Keratinocyte (primary cell): ENCODE measurements at regions not wholly inside any gene's neighbourhood (a gene's known extent, or its start where the extent isn't known, plus 50 kb on each side); places are given as distances from the start of the nearest gene placed in this dataset.
A peak's percentile ranks its signal among the peaks of the same experiment; 100 is the strongest.

Experiments
- DNase-seq: peaks from one replicate; pipeline ENCODE4 v3.0.0-alpha.2; 2011; ENCODE audit warnings: low read depth, missing footprints, low spot score
- FAIRE-seq: peaks from 2 replicates; lab custom pipeline; 2011; peaks lifted over from hg19 to GRCh38; lab: Jason Lieb, UNC
- H2AFZ ChIP-seq: 2 replicates; pipeline ENCODE4 v1.6.0; 2012; ENCODE audit warnings: low read length, control low read depth, inconsistent platforms; ENCODE audit not compliant: control insufficient read depth
- H3K27ac ChIP-seq: 2 replicates; pipeline ENCODE4 v1.5.1; 2011; ENCODE audit warnings: low read length; ENCODE audit not compliant: control insufficient read depth, insufficient read depth
- H3K27me3 ChIP-seq: 3 replicates; pipeline ENCODE4 v1.6.0; 2011; ENCODE audit warnings: low read length; ENCODE audit not compliant: control insufficient read depth, insufficient read depth; ENCODE audit errors: extremely low read depth
- H3K36me3 ChIP-seq, 2 experiments: 2 replicates in 1 of 2; 3 replicates in 1 of 2; pipeline ENCODE4 v1.5.1; 2011; ENCODE audit warnings: low read length in 2 of 2, mild to moderate bottlenecking in 1 of 2; ENCODE audit not compliant: control insufficient read depth in 2 of 2, insufficient read depth in 2 of 2; ENCODE audit errors: extremely low read depth in 1 of 2
- H3K4me1 ChIP-seq: 3 replicates; pipeline ENCODE4 v1.5.1; 2011; ENCODE audit warnings: low read length; ENCODE audit not compliant: control insufficient read depth, insufficient read depth; ENCODE audit errors: extremely low read depth
- H3K4me2 ChIP-seq: 3 replicates; pipeline ENCODE4 v1.6.0; 2011; ENCODE audit warnings: low read depth, low read length; ENCODE audit not compliant: control insufficient read depth, insufficient read depth; ENCODE audit errors: extremely low read depth
- H3K4me3 ChIP-seq, 3 experiments: fragments of 200-600 bp in 1 of 3; sonication (generic) in 1 of 3; 2 replicates in 2 of 3; 3 replicates in 1 of 3; pipeline ENCODE4 v1.5.1; 2011 to 2016; ENCODE audit warnings: low read length in 3 of 3, mild to moderate bottlenecking in 3 of 3, control low read depth in 2 of 3, inconsistent platforms in 1 of 3, low read depth in 1 of 3, mixed read lengths in 1 of 3, mixed run types in 1 of 3, moderate library complexity in 1 of 3; ENCODE audit not compliant: control insufficient read depth in 2 of 3, insufficient read depth in 2 of 3; ENCODE audit errors: extremely low read depth in 1 of 3
- H3K79me2 ChIP-seq: 2 replicates; pipeline ENCODE4 v1.6.0; 2012; ENCODE audit warnings: low read length; ENCODE audit not compliant: control insufficient read depth, insufficient read depth
- H3K9ac ChIP-seq: 3 replicates; pipeline ENCODE4 v1.6.0; 2011; ENCODE audit warnings: low read length; ENCODE audit not compliant: control insufficient read depth, insufficient read depth; ENCODE audit errors: extremely low read depth
- H3K9me1 ChIP-seq: 3 replicates; pipeline ENCODE4 v1.6.0; 2011; ENCODE audit warnings: low read length; ENCODE audit not compliant: control insufficient read depth, insufficient read depth; ENCODE audit errors: extremely low read depth
- H3K9me3 ChIP-seq: 2 replicates; pipeline ENCODE4 v1.5.1; 2012; ENCODE audit warnings: low read depth, low read length; ENCODE audit not compliant: control insufficient read depth
- H4K20me1 ChIP-seq: 3 replicates; pipeline ENCODE4 v1.6.0; 2011; ENCODE audit warnings: low read length; ENCODE audit not compliant: control insufficient read depth, insufficient read depth; ENCODE audit errors: extremely low read depth
- EZH2 ChIP-seq: IDR thresholded peaks from one replicate; pipeline ENCODE4 v1.6.1; 2012; ENCODE audit warnings: inconsistent platforms, mild to moderate bottlenecking, low read length, moderate library complexity
- dilution Hi-C: fragments of 300-500 bp; cut with MboI; formaldehyde crosslinking; loops from one replicate; pipeline ENCODE4 v1.7.0; 2020; ENCODE audit warnings: low sequenced_read_pairs; ENCODE audit not compliant: extremely low pct_ligation_motif_present
- TF ChIP-seq, protein P1 (sequence below), 3 experiments: IDR thresholded peaks in 1 of 3; conservative IDR thresholded peaks in 1 of 3; optimal IDR thresholded peaks in 1 of 3; 2 replicates in 2 of 3; 3 replicates in 1 of 3; pipeline versions ENCODE3 to v1.5.1; 2011; ENCODE audit warnings: low read length in 3 of 3, mild to moderate bottlenecking in 3 of 3, moderate library complexity in 2 of 3, control low read depth in 1 of 3, inconsistent platforms in 1 of 3; ENCODE audit not compliant: insufficient read depth in 2 of 3; ENCODE audit errors: extremely low read depth in 1 of 3

DNA sequence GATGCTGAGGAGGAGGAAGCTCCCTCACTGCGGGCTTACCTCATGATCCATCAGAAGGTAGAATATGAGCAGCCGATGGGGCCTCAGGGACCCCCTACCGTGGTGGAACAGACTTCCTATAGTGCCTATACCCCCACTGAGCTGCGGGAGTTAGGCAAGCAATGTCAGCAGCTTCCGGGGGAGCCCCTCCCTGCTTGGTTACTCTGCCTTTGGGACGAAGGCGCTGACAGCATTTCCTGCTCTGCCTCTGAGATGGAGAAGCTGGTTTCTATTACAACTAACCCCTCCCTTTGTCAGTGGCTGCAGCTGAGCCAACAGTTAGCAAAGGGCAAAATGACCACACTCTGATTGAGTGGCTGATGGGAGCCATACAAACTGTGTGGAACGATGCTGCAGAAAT, 430.7 kb downstream of the IDS start:
- FAIRE-seq = no peak
- dilution Hi-C loops = no loop called here
- H4K20me1 ChIP-seq = no peaks in the 10 kb centered on the region

DNA sequence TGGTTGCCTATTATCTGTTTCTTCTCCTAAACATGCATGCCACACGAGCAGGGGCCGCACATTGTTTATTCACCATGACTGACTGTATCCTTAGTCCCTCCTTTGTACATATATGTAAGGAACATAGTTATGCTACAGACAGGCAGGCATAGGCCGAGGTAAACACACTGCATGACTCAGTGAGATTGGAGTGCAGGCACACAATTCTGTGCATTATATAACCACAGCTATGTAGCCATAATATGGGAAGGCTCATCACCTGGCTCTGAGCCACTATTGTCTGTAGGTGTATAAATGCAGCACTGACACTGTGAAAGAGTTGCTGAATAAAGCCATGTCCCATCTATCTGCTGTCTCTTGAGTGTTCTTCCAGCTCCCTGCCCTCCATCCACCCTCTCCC, 431.6 kb downstream of the IDS start:
- TF ChIP-seq, protein P1, sequence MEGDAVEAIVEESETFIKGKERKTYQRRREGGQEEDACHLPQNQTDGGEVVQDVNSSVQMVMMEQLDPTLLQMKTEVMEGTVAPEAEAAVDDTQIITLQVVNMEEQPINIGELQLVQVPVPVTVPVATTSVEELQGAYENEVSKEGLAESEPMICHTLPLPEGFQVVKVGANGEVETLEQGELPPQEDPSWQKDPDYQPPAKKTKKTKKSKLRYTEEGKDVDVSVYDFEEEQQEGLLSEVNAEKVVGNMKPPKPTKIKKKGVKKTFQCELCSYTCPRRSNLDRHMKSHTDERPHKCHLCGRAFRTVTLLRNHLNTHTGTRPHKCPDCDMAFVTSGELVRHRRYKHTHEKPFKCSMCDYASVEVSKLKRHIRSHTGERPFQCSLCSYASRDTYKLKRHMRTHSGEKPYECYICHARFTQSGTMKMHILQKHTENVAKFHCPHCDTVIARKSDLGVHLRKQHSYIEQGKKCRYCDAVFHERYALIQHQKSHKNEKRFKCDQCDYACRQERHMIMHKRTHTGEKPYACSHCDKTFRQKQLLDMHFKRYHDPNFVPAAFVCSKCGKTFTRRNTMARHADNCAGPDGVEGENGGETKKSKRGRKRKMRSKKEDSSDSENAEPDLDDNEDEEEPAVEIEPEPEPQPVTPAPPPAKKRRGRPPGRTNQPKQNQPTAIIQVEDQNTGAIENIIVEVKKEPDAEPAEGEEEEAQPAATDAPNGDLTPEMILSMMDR (optimal IDR thresholded peaks at IDR 0.05 in 1 of 3, IDR thresholded peaks at IDR 0.05 in 1 of 3, conservative IDR thresholded peaks at IDR 0.05 in 1 of 3; ENCODE audit: extremely low read depth in 1 of 3, insufficient read depth in 2 of 3, low read length in 3 of 3) = no peak
- TF ChIP-seq EZH2 = no peak
- dilution Hi-C loops = no loop called here
- no peaks in the 10 kb centered on the region for H3K4me1 ChIP-seq
- no peak overlapping the region for H3K9ac ChIP-seq
- no peaks in the 10 kb centered on the region for H4K20me1 ChIP-seq
- H3K4me2 ChIP-seq = no peak overlapping the region
- no peaks in the 10 kb centered on the region for H3K27me3 ChIP-seq
- peaks cover 3% of the 10 kb centered on the region for H3K9me3 ChIP-seq
- no peaks in the 10 kb centered on the region for H3K36me3 ChIP-seq
- DNase-seq = peak; percentile 9
- H2AFZ ChIP-seq = no peak overlapping the region
- FAIRE-seq = no peak
- no peak overlapping the region for H3K4me3 ChIP-seq
- H3K9me1 ChIP-seq = no peaks in the 10 kb centered on the region
- no peaks in the 10 kb centered on the region for H3K79me2 ChIP-seq
- no peak overlapping the region for H3K27ac ChIP-seq

More for the DNA sequence above, 430.7 kb downstream of the IDS start:
- TF ChIP-seq EZH2 = no peak
- TF ChIP-seq, protein P1 (optimal IDR thresholded peaks at IDR 0.05 in 1 of 3, IDR thresholded peaks at IDR 0.05 in 1 of 3, conservative IDR thresholded peaks at IDR 0.05 in 1 of 3; ENCODE audit: extremely low read depth in 1 of 3, insufficient read depth in 2 of 3, low read length in 3 of 3) = no peak
- no peak overlapping the region for H3K9ac ChIP-seq
- no peaks in the 10 kb centered on the region for H3K9me1 ChIP-seq
- no peak overlapping the region for H3K27ac ChIP-seq
- no peaks in the 10 kb centered on the region for H3K4me1 ChIP-seq
- no peak overlapping the region for H3K4me3 ChIP-seq
- H3K36me3 ChIP-seq = no peaks in the 10 kb centered on the region
- no peaks in the 10 kb centered on the region for H3K27me3 ChIP-seq
- H2AFZ ChIP-seq = no peak overlapping the region
- DNase-seq = no peak
- H3K79me2 ChIP-seq = no peaks in the 10 kb centered on the region
- H3K4me2 ChIP-seq = no peak overlapping the region
- peaks cover 3% of the 10 kb centered on the region for H3K9me3 ChIP-seq
